Germinal center (tissue), 1 donor: ENCODE measurements at regions not wholly inside any gene's neighbourhood (a gene's known extent, or its start where the extent isn't known, plus 50 kb on each side); places are given as distances from the start of the nearest gene placed in this dataset.
A peak's percentile ranks its signal among the peaks of the same experiment; 100 is the strongest.

Source experiments
- DNase-seq: peaks from one replicate; pipeline ENCODE4 v3.0.0; 2012; ENCODE audit warnings: mixed read lengths, low spot score

DNA sequence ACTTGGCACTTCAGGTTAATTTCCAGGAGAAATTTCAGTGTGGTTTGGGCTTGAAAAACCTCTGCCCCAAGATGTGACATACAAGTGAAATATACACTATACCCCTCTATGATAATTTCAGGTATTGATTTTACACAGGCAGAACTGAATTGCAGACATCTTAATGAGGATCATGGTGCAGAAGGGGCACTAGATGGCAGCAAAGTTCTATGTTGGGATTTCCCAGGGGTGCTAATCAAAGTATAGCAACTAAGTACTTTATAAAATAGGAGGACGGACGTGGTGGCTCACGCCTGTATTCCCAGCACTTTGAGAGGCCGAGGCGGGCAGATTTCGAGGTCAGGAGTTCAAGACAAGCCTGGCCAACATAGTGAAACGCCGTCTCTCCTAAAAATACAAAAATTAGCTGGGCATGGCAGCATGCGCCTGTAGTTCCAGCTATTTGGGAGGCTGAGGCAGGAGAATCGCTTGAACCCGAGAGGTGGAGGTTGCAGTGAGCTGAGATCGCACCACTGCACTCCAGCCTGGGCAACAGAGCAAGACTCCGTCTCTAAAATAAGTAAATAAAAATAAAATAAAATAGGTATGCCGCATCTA is 555.7 kb downstream of the ETS1 start:
- DNase-seq, result peak; percentile 42

DNA sequence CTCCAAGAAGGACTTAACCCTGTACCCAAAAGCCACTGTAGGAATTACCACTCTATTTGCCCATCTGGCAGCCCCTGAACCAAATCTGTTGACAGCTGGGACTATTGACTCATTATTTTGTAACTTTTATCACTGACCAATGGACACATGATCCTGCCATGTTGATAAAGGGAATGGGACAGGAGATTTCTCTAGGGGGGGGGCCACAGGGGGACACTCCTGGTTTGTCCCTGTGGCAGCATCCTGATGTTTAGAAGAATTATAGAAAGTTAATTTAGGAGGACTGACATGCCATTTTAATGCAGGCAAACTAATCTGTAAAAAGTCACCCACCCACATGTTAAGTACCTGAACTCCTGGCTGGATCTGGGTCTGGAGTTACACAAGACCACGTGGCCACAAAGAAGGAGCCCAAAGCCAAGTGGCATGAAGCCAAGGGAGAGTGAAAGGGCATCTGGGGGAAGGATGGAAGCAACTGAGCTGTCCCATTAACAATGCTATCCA is 558.1 kb downstream of the ETS1 start:
- DNase-seq, result no peak

DNA sequence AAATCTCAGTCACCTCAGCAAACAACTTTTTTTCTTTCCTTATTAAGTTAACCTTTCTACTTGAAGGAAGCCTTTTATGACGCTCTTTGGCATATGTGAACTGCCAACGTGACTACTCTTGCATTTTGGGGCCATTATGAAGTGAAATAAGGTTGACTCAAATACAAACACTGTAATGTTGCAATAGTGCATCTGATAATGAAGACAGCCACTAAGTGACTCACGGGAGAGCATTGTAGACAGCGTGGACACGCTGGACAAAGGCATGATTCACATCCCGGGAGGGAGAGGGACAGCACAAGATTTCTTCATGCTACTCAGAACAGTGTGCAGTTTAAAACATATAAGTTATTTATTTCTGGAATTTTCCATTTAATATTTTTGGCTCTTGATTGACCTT is 560.8 kb downstream of the ETS1 start:
- no peak for DNase-seq

DNA sequence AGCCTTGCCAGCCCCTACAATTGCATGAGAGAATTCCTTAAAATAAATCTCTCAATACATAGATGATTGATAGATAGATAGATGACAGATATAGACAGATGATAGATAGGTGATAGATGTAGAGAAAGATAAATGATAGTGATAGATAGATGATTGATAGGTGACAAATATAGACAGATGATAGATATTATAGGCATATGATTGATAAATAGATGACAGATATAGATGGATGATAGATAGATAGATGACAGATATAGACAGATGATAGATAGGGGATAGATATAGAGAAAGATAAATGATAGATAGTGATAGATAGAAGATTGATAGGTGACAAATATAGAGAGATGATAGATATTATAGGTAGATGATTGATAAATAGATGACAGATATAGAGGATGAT is 564.6 kb downstream of the ETS1 start:
- no peak for DNase-seq

DNA sequence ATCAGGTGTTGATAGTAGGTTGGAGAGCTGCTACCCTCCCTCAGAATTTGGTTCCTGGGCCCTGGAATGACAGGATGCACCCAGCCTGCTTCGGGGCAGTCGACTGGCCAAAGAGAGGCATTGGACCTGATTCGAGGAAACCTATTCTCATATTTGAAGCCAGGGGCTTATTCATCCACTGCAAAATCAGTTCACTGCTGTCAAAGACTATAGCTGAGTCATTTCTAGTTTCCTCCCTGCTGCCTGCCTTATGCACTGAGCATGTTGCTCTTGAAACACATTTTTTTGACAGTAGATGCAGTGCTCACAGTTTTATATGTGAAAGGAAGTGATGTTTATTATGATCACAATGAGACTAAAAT is 565.4 kb downstream of the ETS1 start:
- DNase-seq, result no peak

DNA sequence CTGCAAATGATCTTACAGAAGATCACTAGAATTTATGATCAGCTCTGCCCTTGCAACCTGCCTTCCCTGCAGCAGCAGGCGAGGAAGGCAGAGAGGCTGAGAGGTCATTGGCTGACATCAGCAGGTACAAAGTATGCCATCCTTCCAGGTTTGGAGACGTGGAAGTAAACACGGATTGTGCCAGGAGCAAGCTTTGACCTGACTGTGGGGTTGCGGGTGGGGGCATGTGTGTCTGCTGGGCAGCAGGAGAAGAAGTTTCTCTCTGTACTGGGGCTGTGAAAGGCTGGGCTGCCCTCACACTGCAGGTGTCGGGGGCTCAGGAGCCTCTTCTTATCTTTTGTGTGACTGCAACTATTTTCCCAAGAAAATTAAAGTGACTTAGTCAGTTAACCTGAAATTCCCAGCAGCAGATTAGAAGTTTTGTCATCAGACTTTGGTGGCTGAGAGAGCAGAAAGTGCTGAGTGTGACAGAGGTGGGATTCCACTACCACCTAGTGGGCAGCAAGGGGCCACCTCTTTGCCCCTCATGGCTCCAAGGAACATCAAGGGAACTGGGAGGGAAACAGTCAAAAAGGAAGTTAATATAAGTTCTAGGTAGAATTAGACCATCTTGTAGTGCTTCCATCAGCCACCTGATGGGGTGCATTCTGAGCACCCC is 565.9 kb downstream of the ETS1 start:
- DNase-seq, result no peak

DNA sequence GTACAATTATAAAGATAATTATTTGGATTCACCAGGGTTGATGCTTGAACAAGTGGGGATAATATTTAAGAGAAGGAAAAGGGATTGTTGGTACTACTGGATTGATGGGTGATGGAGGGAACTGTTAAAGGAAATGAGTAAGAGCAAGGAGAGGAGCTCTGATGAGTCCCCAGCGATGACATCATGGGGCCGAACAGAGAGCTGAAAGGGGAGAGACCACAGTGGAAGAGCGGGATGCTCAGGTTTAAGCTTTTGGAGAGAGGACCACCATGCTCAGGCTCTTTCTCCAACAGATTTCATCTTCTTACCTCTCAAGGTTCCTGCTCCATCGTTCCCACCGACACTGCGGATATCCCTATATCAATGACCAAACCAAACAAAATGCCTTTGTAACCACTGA is 568.7 kb downstream of the ETS1 start:
- DNase-seq, result no peak

DNA sequence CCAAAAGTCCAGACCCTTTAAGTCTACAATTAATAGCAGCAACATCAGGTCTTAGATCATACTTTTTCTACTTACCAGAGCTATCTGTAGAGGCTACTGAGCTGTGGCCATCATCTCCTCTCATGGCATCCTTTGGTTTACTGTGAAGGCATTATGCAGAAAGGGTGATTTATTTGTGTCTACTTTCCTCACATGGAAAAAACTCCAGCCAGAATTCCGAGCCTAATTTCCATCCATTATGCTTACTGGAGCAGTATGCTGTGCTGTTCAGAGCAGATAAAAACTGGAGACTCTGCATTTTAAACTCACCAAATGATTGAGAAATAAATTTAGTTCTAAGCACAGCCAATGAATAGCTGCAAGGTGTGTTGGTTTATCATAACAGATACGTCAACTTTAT is 581.8 kb downstream of the ETS1 start:
- DNase-seq, result no peak

DNA sequence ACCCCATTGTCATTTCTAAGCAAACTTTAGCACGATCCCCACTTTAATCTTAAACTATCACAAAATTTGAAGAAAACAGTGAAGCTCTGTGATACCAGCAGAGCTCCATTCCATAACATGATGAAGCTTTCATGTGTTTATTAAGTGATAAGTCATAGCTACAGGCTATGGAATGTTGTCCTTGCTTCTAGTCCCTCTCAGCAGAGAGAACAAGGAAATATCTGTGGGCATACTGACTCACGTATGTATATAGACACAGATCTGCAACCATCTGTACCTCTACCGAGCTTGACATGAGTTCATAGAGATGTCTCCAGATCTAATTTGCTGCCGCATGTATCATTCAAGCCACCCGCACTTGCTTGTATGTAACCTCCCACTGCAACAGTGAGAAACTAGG is 588.9 kb downstream of the ETS1 start:
- DNase-seq, result no peak

DNA sequence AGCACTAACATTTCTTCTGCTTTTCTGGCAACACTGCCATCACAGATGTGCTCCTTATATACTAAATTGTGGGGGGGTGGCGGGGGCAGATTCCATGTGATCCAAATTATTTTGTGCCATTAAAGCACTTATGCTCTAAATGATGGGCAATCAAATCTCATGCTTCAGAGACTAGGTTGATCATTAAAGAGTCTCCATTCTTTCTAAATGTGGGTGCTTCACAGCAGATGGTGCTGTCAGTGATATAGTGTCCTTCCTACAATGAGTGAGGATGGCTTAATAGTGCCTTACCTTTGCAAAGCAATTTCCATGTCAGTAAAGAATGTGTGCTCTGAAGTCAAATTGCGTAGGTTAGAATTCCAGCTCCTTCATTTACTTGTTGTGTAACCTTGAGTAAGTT is 589.8 kb downstream of the ETS1 start:
- DNase-seq, result no peak

DNA sequence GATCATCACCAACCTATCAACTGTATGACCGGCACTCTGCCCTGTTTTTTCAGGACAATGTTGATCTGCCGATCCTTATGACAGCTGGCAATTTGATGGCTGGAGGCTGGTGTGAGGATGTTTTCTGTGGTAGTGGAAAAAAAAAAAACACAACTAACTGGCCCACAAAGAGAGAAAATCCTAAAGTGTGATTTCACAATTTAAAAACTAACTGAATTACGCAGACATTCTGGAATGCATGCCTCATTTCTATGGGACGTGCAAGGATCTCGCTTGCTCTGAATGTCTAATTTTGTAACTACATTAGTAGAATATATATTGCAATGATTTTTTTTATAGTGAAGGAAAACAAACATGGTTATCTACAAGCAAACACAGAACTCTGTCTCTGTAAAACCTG is 590.5 kb downstream of the ETS1 start:
- DNase-seq, result no peak

DNA sequence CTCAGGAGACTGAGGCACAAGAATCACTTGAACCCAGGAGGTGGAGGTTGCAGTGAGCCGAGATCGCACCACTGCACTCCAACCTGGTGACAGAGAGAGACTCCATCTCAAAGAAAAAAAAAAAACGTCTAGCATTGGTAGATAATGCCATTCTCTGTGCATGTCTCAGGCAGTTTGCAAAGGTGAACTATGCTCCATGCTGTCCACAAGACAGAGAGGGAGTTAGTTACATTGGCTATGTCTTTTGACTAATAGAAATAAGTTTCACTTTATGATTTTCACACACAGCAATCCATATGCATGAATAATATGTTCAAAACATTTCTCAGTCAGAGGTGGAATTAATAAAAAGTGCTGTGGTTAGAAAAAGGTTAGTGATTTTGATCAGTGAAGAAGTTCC is 591.4 kb downstream of the ETS1 start:
- DNase-seq, result no peak

DNA sequence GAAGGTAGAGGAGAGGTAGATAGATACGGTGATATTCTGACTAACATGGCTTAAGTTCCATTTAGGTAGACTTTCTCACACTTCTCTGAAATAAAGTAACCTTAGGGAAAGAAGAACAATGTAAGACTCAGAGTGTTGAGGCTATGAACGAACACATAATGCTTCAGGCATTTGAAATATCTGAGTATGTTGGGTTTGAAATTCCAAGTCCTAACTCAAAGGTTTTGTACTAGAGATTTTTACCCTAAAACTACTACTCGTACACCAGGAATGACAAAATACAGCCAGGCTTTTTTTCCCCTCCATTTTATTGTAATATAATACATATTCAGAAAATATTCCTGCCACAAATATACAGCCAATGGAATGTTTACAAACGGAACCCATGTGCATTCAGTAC is 592.6 kb downstream of the ETS1 start:
- no peak for DNase-seq

DNA sequence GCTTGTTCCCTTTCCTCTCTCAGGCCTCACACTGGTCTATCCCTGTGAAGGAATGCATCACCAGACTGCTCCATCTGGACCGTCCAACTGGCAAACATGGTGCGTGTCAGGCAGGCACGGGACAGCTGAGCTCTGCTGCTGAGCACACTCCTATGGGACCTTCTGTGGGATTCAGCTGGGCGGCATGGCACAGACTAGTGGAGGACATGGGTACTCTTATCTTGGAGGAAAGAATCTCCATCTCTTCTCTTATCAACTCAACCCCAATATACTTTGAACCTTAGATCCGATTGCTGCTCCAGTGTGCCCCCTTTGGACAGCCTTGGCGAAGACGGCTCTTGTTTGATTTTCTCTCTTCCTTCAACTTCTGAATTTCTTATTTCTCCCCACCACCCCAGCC is 593.6 kb downstream of the ETS1 start:
- DNase-seq, result no peak

DNA sequence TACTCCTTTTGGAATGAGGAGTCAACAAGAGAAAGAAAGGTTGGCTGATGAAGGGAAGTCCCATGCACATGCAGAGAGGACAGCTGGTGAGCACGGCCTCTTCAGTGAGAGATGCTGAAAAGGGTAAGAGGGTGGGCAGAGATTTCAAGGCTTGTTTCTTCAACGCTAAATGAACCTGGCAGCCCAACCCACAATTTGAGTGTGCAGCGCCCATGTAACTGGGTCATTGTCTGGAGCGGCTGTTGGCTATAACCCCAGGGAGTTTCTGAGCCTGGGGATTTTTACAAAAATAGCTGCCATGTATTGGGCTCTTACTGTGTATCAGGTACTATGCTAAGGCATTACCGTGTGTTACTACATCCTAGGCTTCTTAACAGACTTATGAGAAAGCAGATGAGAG is 594.1 kb downstream of the ETS1 start:
- DNase-seq, result no peak

DNA sequence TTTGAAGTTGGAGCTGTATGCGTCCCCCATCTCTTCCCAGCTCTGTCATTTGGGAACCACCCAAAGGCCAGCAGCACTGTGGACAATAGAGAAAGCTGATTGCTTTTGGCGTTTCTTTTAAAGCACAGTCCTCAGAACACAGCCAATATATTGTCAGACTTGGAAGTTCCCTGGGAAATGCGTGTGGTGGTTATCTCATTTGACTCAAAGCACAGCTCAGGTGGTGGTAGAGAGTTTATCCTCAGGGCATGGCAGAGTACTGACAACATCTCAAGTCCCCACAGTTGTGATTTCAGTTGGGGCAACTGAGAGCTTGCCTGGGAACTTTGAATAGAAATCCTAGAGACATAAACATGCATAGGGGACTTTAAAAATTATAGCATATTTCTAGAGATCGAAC is 601.3 kb downstream of the ETS1 start:
- DNase-seq, result no peak

DNA sequence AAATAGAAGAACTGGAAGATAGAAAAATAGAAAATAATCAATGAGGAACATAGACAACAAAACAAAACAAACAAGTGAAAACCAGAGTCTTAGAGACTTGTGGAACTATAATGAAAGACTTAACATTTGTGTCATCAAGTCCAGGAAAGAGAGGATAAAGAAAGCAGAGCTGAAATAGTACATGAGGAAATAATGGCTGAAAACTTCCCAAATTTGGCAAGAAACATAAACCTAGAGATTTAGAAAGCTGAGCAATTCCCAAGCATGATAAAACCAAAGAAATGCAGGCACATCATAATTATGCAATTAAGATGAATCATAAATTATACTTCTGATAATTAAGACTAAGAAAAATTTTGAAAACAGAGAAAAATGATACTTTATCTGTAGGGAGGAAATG is 614.5 kb downstream of the ETS1 start:
- DNase-seq, result no peak

DNA sequence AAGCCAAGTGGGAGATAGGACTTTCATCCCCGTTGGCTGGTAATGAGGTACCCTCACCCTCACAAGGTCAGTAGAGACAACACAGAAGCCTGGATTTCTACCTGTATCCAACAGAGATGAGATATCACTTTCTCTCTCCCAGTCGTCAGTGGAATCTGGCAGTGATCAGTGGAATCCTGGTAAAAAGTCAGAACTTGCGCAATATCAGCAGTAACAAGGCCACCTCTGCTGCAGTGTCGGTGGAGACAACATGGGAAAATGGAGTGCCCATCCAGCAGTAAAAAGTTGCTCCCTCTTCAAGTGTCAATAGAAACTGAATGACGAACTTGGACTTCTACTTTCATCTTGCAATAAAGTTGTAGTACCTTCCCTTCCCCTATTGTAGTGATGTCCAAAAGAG is 615.9 kb downstream of the ETS1 start:
- DNase-seq, result no peak

DNA sequence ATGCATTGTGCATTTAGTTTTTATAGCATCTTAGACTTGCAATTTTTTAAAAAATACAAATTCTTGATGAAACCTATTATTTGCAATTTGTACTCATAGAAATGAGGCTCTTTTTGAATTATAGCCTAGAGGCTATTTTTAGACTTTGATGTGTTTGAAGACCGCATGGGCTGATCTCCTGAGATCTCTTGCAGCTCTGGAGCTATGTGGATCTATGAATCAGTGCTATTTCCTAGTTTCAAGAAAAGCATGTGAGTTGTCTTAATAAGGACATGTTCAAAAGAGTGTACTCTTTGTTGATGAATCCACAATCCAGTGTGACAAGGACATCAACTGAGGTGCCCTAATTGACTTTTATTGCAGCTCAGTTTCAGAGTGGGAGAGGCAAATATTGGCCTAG is 620.5 kb downstream of the ETS1 start:
- no peak for DNase-seq

DNA sequence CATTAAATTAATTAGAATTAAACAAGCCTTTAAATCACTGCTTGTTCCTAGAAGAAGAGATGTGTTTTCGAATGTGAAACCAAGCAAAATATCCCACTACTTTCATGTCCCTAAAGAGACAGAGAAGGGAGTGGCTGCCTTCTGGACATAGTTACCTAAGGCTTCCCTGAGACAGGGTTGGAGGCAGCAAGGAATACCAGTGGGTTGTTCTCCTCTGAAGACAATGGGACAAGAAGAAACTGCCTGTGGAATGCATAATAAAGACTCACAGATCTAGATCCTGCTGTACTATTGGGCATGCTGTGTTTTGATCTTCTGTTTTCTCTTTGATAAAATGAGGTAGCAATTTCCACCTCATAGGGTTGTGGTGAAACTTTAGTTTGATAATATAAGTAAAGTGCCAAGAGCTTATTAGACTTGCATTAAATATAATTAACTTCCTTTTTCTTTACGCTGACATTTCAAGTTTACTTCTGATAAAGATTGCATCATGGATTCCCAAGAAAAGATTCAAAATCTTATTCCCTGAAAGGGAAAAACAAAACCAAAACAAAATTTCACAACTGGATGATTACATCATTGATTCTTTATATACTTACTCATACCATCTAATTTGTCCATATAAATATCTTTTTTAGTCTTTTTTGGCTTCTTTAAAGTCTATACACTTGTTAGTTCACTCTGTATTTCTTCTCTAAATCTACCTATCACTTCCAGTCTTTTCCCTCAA is 621.3 kb downstream of the ETS1 start:
- DNase-seq, result no peak

DNA sequence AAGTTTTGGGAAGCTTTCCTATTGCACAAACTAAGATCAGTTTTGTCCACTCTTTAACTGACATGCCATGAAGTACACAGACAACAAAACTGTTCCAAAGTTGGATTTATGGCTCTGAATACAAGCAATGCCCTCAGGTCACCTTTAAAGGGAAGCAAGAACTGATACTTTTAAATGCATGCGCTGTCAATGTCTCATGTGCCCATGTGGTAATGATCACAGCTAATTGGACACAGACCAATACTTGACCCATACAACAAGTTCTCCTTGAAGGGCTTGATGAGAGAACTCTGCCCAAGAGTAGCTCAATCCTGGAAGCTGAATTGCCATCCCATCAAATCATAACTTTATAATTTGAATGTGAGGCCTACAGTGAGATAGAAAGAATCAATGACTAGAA is 624.9 kb downstream of the ETS1 start:
- no peak for DNase-seq

DNA sequence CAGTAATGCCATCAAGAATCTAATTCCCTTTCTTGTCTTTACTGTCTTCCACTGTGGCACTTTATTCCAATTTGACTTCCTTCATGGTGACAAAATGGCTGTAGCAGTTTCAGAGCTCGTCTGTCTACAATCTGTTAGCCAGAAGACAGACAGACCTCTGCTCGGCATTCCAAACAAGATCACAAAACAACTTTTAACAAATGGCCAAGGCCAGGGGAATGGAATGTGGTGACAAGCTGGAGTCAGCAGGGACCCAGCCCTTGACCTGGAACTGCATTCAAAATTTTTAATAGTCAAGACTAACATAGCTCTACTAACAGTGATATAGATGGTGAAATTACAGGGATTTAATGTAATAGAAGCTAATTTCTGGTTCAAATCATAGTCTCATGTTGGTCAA is 637.2 kb downstream of the ETS1 start:
- DNase-seq, result no peak

DNA sequence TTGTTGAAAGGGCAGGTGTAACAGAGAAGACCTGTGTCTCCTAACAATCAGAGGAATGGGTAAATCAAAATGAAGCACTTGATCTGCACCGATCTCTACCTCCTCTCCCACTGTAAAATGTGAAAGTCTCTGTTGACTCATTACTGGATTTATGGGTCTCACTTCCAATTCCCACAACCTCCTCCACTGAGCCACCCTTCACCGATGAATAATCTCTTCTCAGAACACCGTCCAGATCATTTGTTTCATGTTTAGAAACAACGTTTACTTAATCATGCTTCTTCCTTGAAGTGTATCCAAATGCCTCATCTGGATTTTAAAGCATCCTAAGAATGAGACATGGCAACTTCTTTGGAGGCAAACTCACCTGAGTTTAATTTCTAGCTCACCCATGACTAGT is 643.6 kb downstream of the ETS1 start:
- DNase-seq, result no peak

DNA sequence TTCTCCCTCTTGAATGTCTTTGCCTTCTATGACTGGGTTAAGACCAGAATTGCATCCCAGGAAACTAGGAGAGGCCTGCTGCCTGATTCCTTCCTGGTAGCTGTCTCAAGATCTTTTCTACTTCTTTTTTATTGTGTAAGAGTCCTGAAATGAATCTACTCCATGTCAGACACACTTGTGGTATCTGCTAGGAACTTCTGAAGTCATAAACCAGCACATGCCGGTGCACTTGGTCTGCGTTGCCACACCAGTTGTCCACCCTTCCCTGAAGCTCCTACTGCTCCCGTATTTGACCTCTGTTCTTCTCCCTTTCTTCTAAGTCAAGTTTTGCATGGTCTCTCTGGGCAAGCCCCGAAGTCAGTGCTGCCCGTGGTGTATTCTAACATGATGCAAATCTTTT is 644.2 kb downstream of the ETS1 start:
- DNase-seq, result no peak
